SK-N-SH (cell line): ENCODE measurements at regions not wholly inside any gene's neighbourhood (a gene's known extent, or its start where the extent isn't known, plus 50 kb on each side); places are given as distances from the start of the nearest gene placed in this dataset.

ENCODE experiments used
- CTCF ChIA-PET: fragments of 300-600, 350-600 bp; formaldehyde crosslinking; extraction: SDS; loops from one replicate; lab custom pipeline; 2021; lab: Yijun Ruan, JAX
- POLR2A ChIA-PET: fragments of 350-600 bp; sonication (Branson Sonifier 250); formaldehyde crosslinking; extraction: SDS; loops from one replicate; lab custom pipeline; 2020; ENCODE audit warnings: antibody characterized with exemption, inconsistent platforms; lab: Yijun Ruan, JAX
- DNase-seq: peaks from one replicate; pipeline ENCODE4 v3.0.0; 2012
- H2AFZ ChIP-seq: fragments of 200-600 bp; sonication (generic); 2 replicates; pipeline ENCODE4 v1.8.1; 2016; ENCODE audit warnings: antibody characterized with exemption, mild to moderate bottlenecking, low read depth
- H3F3A ChIP-seq: fragments of 200-600 bp; sonication (generic); replicated peaks from 2 replicates; pipeline ENCODE3; 2016; ENCODE audit warnings: antibody characterized with exemption, mild to moderate bottlenecking; ENCODE audit not compliant: insufficient read depth
- H3K27ac ChIP-seq, 2 experiments: fragments of 200-500 bp in 1 of 2; fragments of 200-600 bp in 1 of 2; sonication (Bioruptor generic) in 1 of 2; sonication (generic), shearing (Covaris generic) in 1 of 2; 2 replicates each; pipeline versions ENCODE4 v1.5.1 to v1.6.1; 2014 to 2016; ENCODE audit warnings: low read depth in 2 of 2, inconsistent platforms in 1 of 2, low read length in 1 of 2, mild to moderate bottlenecking in 1 of 2, mixed read lengths in 1 of 2
- H3K27me3 ChIP-seq: fragments of 200-600 bp; sonication (generic), shearing (Covaris generic); 2 replicates; pipeline ENCODE4 v1.6.1; 2016; ENCODE audit warnings: mixed run types; ENCODE audit not compliant: insufficient read depth
- H3K36me3 ChIP-seq, 2 experiments: fragments of 200-500 bp in 1 of 2; fragments of 200-600 bp in 1 of 2; sonication (Bioruptor generic) in 1 of 2; sonication (generic) in 1 of 2; replicated peaks in 1 of 2; 2 replicates each; pipeline versions ENCODE3 to v1.5.1; 2014 to 2016; ENCODE audit warnings: low read length in 1 of 2, mild to moderate bottlenecking in 1 of 2; ENCODE audit not compliant: insufficient read depth in 2 of 2, control insufficient read depth in 1 of 2
- H3K4me1 ChIP-seq, 2 experiments: fragments of 200-500 bp in 1 of 2; fragments of 200-600 bp in 1 of 2; sonication (Bioruptor generic) in 1 of 2; sonication (generic), shearing (Covaris generic) in 1 of 2; 2 replicates each; pipeline versions ENCODE4 v1.5.1 to v1.6.1; 2014 to 2016; ENCODE audit warnings: low read depth in 1 of 2, low read length in 1 of 2, mixed run types in 1 of 2; ENCODE audit not compliant: insufficient read depth in 2 of 2, control insufficient read depth in 1 of 2
- H3K4me2 ChIP-seq: fragments of 200-600 bp; sonication (generic), shearing (Covaris generic); 2 replicates; pipeline ENCODE4 v1.6.1; 2017; ENCODE audit warnings: mixed run types
- H3K4me3 ChIP-seq, 2 experiments: fragments of 200-500 bp in 1 of 2; fragments of 200-600 bp in 1 of 2; sonication (Bioruptor generic) in 1 of 2; sonication (generic), shearing (Covaris generic) in 1 of 2; 2 replicates each; pipeline versions ENCODE4 v1.5.1 to v1.8.1; 2014 to 2016; ENCODE audit warnings: low read depth in 2 of 2, inconsistent platforms in 1 of 2, low read length in 1 of 2, mild to moderate bottlenecking in 1 of 2, mixed read lengths in 1 of 2, moderate library complexity in 1 of 2
- H3K79me2 ChIP-seq: fragments of 200-600 bp; sonication (generic); 2 replicates; pipeline ENCODE4 v1.8.1; 2017; ENCODE audit warnings: mild to moderate bottlenecking; ENCODE audit not compliant: insufficient read depth
- H3K9ac ChIP-seq: fragments of 200-600 bp; sonication (generic); 2 replicates; pipeline ENCODE4 v1.6.1; 2017; ENCODE audit warnings: mixed run types
- H3K9me2 ChIP-seq: fragments of 200-600 bp; sonication (generic); 2 replicates; pipeline ENCODE4 v1.6.1; 2017; ENCODE audit warnings: mixed run types
- H3K9me3 ChIP-seq: fragments of 200-600 bp; sonication (generic); 2 replicates; pipeline ENCODE4 v1.6.1; 2017; ENCODE audit warnings: mixed run types, mild to moderate bottlenecking, moderate library complexity
- H4K20me1 ChIP-seq: fragments of 200-600 bp; sonication (generic); 2 replicates; pipeline ENCODE4 v1.6.1; 2017; ENCODE audit warnings: mild to moderate bottlenecking, mixed run types; ENCODE audit not compliant: insufficient read depth
- CHD2 ChIP-seq: fragments of 150-350 bp; IDR thresholded peaks from 2 replicates; pipeline ENCODE4 v1.6.1; 2018; ENCODE audit warnings: low read length; ENCODE audit not compliant: partially characterized antibody
- ELF1 ChIP-seq: IDR thresholded peaks from 2 replicates; pipeline ENCODE4 v1.4.0; 2012
- EP300 ChIP-seq, 2 experiments: IDR thresholded peaks; 2 replicates each; pipeline versions ENCODE4 v1.4.0 to v1.6.1; 2012; ENCODE audit warnings: borderline replicate concordance in 1 of 2, low read depth in 1 of 2, low read length in 1 of 2
- EZH2phosphoT487 ChIP-seq: fragments of 200-600 bp; sonication (generic); IDR thresholded peaks from 2 replicates; pipeline ENCODE4 v1.6.1; 2017; ENCODE audit warnings: low read depth, mixed run types, mild to moderate bottlenecking, antibody characterized with exemption, moderate library complexity, borderline replicate concordance
- FOXJ3 ChIP-seq: sonication (generic); formaldehyde crosslinking; IDR thresholded peaks from 2 replicates; pipeline ENCODE4 v1.5.1; 2020; ENCODE audit warnings: mild to moderate bottlenecking, missing genetic modification reagents
- GATA2 ChIP-seq: sonication (generic); formaldehyde crosslinking; IDR thresholded peaks from 2 replicates; pipeline ENCODE4 v1.5.0; 2020; ENCODE audit warnings: mild to moderate bottlenecking, missing genetic modification reagents
- IRF3 ChIP-seq: fragments of 150-350 bp; IDR thresholded peaks from 2 replicates; pipeline ENCODE4 v1.6.1; 2016; ENCODE audit warnings: mild to moderate bottlenecking, low read depth, low read length
- MEF2A ChIP-seq: IDR thresholded peaks from 2 replicates; pipeline ENCODE4 v1.4.0; 2012; ENCODE audit warnings: low read depth, borderline replicate concordance
- PBX3 ChIP-seq: IDR thresholded peaks from 2 replicates; pipeline ENCODE4; 2012
- POLR2AphosphoS5 ChIP-seq: IDR thresholded peaks from 2 replicates; pipeline ENCODE4 v1.6.1; 2012; ENCODE audit warnings: low read depth, low read length
- RCOR1 ChIP-seq: fragments of 150-350 bp; IDR thresholded peaks from 2 replicates; pipeline ENCODE4 v1.6.1; 2017; ENCODE audit warnings: antibody characterized with exemption, low read length
- REST ChIP-seq: IDR thresholded peaks from 2 replicates; pipeline ENCODE4 v1.6.1; 2012; ENCODE audit warnings: mild to moderate bottlenecking, low read depth, low read length, moderate library complexity
- SIN3A ChIP-seq: IDR thresholded peaks from 2 replicates; pipeline ENCODE4 v1.6.1; 2012; ENCODE audit warnings: low read depth, mild to moderate bottlenecking, low read length, moderate library complexity, borderline replicate concordance
- TEAD4 ChIP-seq: IDR thresholded peaks from 2 replicates; pipeline ENCODE4 v1.4.0; 2012; ENCODE audit warnings: mild to moderate bottlenecking, borderline replicate concordance; ENCODE audit not compliant: insufficient read depth
- USF1 ChIP-seq: IDR thresholded peaks from 2 replicates; pipeline ENCODE4 v1.4.0; 2012; ENCODE audit warnings: low read depth, borderline replicate concordance
- USF2 ChIP-seq: fragments of 150-350 bp; IDR thresholded peaks from 2 replicates; pipeline ENCODE4 v1.6.1; 2017; ENCODE audit warnings: antibody characterized with exemption, low read length, low read depth, borderline replicate concordance
- WGBS: methylation state at CpG from one replicate; pipeline ENCODE4 v1.1.6; 2017; ENCODE audit warnings: low lambda C conversion rate; 5-methylcytosine and 5-hydroxymethylcytosine counted together

GRCh38 chr12:24191117-24191516 is 241.6 kb upstream of the SOX5 start:
- TF ChIP-seq TEAD4, result no peak
- TF ChIP-seq MEF2A, result no peak
- TF ChIP-seq ELF1, result no peak
- no peak for TF ChIP-seq RCOR1
- no peak for TF ChIP-seq FOXJ3
- TF ChIP-seq POLR2AphosphoS5, result no peak
- no peak for TF ChIP-seq EP300 (IDR thresholded peaks at IDR 0.05; ENCODE audit: borderline replicate concordance in 1 of 2, low read depth in 1 of 2, low read length in 1 of 2)
- TF ChIP-seq SIN3A, result no peak
- no peak for TF ChIP-seq GATA2
- TF ChIP-seq PBX3, result no peak
- no peak for TF ChIP-seq EZH2phosphoT487
- no peak for TF ChIP-seq USF1
- no peak for TF ChIP-seq USF2
- no peak for TF ChIP-seq REST
- TF ChIP-seq IRF3, result no peak
- TF ChIP-seq CHD2, result no peak
- Histone ChIP-seq H3K9me3 (no peaks in the 10 kb centered on the region), H3K4me2 (no peak overlapping the region), H3K79me2 (no peaks in the 10 kb centered on the region), H3K9ac (no peak overlapping the region), H3F3A (no peaks in the 10 kb centered on the region), H3K27me3 (no peaks in the 10 kb centered on the region), H3K27ac (no peak overlapping the region), H3K36me3 (no peaks in the 10 kb centered on the region), H3K4me3 (no peak overlapping the region), H2AFZ (no peak overlapping the region), H3K9me2 (no peaks in the 10 kb centered on the region), H3K4me1 (no peaks in the 10 kb centered on the region; a peak in 1 of 4 replicates), H4K20me1 (no peaks in the 10 kb centered on the region)
- WGBS, result 65% methylated on average over 5 of the region's 5 CpGs
- DNase-seq, result no peak
- POLR2A ChIA-PET, result no interaction called here
- CTCF ChIA-PET, result no interaction called here
